GM10248 (cell line): ENCODE measurements at regions not wholly inside any gene's neighbourhood (a gene's known extent, or its start where the extent isn't known, plus 50 kb on each side); places are given as distances from the start of the nearest gene placed in this dataset.

Experiments used
- CTCF ChIA-PET: fragments of 300-600 bp; sonication (Branson Sonifier 250); formaldehyde crosslinking; extraction: SDS; loops from one replicate; lab custom pipeline; 2021; ENCODE audit warnings: antibody characterized with exemption; lab: Yijun Ruan, JAX
- POLR2A ChIA-PET: fragments of 350-650 bp; sonication (Branson Sonifier 250); formaldehyde crosslinking; extraction: SDS; loops from one replicate; lab custom pipeline; 2020; ENCODE audit warnings: antibody characterized with exemption; lab: Yijun Ruan, JAX
- DNase-seq: peaks from one replicate; pipeline ENCODE4 v3.0.0; 2012; ENCODE audit errors: extremely low spot score
- TF ChIP-seq, protein P1 (sequence below): IDR thresholded peaks from 2 replicates; pipeline ENCODE4 v1.5.1; 2012; ENCODE audit warnings: mild to moderate bottlenecking, low read depth; ENCODE audit errors: extremely low read depth, missing control alignments, control extremely low read depth

GRCh38 chr6:90975741-90976140 lies 388.9 kb upstream of the MAP3K7 start:
- ChIA-PET CTCF (interaction anchor here (2.2 kb wide), 1 partner anchor 105 kb away, joined by 6 read pairs; no protein-coding TSS in a partner anchor), POLR2A (no interaction called here)
- no peak for DNase-seq
- TF ChIP-seq, protein P1, sequence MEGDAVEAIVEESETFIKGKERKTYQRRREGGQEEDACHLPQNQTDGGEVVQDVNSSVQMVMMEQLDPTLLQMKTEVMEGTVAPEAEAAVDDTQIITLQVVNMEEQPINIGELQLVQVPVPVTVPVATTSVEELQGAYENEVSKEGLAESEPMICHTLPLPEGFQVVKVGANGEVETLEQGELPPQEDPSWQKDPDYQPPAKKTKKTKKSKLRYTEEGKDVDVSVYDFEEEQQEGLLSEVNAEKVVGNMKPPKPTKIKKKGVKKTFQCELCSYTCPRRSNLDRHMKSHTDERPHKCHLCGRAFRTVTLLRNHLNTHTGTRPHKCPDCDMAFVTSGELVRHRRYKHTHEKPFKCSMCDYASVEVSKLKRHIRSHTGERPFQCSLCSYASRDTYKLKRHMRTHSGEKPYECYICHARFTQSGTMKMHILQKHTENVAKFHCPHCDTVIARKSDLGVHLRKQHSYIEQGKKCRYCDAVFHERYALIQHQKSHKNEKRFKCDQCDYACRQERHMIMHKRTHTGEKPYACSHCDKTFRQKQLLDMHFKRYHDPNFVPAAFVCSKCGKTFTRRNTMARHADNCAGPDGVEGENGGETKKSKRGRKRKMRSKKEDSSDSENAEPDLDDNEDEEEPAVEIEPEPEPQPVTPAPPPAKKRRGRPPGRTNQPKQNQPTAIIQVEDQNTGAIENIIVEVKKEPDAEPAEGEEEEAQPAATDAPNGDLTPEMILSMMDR: no peak

- ChIA-PET CTCF (interaction anchor here (0.9 to 1.4 kb wide), 2 partner anchors 33 to 108 kb away, joined by 4 to 5 read pairs; no protein-coding TSS in a partner anchor), POLR2A (no interaction called here)
- DNase-seq: no peak
- TF ChIP-seq, protein P1: no peak
These were observed 386.3 kb upstream of the MAP3K7 start for GRCh38 chr6:90973188-90973587.

GRCh38 chr6:90970672-90971071 lies 383.8 kb upstream of the MAP3K7 start:
- CTCF ChIA-PET: interaction anchor here (0.7 kb wide), 1 partner anchor 30 kb away, joined by 3 read pairs; no protein-coding TSS in a partner anchor
- DNase-seq: no peak
- POLR2A ChIA-PET: no interaction called here
- TF ChIP-seq, protein P1: no peak

DNA sequence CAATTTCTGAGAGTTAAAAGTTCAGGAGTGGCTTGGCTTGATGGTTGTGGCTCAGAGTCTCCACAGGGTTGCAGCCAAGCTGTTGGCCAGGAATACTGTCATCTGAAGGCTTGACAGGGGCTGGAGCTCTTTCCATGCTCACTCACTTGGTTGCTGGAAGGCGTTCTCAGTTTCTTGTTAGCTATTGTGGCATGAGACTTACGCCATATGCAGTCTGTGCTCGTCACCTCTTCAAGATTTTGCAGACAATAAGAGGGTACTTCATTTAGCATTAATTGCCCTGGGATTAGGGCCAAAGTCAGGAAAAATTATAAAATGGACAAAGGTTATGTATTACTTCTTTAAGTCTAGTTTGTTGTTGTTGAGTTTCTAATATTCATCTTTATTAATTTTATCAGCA lies 380.6 kb upstream of the MAP3K7 start:
- TF ChIP-seq, protein P1: no peak
- DNase-seq: no peak
- ChIA-PET CTCF (interaction anchor here (2.1 kb wide), 1 partner anchor 28 kb away, joined by 7 read pairs; no protein-coding TSS in a partner anchor), POLR2A (no interaction called here)

DNA sequence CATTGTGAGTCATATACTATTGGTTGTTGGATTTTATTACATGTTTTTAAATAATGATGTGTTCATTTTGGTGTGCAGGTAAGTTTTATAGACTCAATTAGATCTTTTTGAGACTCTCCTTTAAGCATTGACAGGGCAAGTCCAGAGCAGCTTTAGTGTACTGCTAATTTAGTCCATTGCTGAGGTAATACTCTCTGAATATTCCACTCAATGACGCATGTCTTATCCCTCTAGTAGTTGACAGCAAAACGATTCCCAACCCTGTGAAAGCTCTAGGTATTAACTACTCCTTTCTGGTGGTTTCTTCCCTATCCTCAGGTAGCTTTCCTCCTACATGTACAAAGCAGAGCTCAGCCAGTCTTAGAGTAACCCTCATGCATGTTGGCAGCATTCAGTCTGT lies 373.5 kb upstream of the MAP3K7 start:
- ChIA-PET CTCF (no interaction called here), POLR2A (no interaction called here)
- TF ChIP-seq, protein P1: no peak
- no peak for DNase-seq

DNA sequence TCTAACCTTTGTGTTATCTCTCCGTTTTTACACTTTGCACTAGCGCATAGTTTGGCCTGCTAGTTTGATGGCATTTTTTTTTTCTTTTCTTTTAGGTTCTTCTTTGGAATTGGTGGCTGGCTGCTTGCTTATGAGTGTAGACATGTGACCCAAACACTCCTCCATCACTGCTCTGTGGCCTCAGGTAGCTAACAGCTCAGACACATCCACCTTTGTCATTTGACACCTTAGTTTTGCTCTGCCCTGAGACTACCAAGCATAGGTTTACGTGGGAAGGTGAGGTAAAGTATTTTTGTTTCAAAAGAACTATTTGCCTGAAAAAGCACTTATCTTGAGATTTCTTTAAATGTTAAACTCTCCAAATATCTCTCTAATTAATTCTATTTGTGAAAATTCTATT lies 368.4 kb upstream of the MAP3K7 start:
- ChIA-PET CTCF (interaction anchor here (1.3 kb wide), 1 partner anchor 14 kb away, joined by 3 read pairs; no protein-coding TSS in a partner anchor), POLR2A (no interaction called here)
- TF ChIP-seq, protein P1: no peak
- DNase-seq: no peak
